ENCODE measurements at regions not wholly inside any gene's neighbourhood (a gene's known extent, or its start where the extent isn't known, plus 50 kb on each side); places are given as distances from the start of the nearest gene placed in this dataset.

DNA sequence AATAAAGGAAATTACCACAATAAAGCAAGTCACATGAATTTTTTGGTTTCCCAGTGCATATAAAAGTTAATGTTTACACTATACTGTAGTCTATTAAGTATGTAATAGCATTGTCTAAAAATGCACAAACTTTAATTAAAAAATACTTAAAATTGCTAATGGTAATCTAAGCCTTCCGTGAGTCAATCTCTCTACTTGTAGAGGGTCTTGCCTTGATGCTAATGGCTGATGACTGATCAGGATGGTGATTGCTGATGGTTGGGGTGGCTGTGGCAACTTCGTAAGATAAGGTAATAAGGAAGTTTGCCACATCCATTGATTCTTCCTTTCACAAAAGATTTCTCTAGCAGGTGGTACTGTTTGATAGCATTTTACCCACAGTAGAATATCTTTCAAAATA is 466.6 kb upstream of the PROX1 start:
- no peak overlapping the region for H3K4me3 ChIP-seq
- intact Hi-C loops (cut with DNase I; ENCODE audit: low total_unique reads): no loop called here
- no peak for DNase-seq
- no peak overlapping the region for H3K27ac ChIP-seq
- peaks cover 0 to 18% (median 11%) of the 10 kb centered on the region in 8 donors for H3K9me3 ChIP-seq
- peaks cover 0 to 9% (median 0%) of the 10 kb centered on the region in 7 donors for H3K27me3 ChIP-seq (replicated peaks in 1 of 7)
- H3K36me3 ChIP-seq: no peaks in the 10 kb centered on the region
- H3K4me1 ChIP-seq: no peaks in the 10 kb centered on the region
- WGBS, 5 donors: 79 to 88% (median 87%) methylated on average over 2 of the region's 2 CpGs
- TF ChIP-seq, protein P1, sequence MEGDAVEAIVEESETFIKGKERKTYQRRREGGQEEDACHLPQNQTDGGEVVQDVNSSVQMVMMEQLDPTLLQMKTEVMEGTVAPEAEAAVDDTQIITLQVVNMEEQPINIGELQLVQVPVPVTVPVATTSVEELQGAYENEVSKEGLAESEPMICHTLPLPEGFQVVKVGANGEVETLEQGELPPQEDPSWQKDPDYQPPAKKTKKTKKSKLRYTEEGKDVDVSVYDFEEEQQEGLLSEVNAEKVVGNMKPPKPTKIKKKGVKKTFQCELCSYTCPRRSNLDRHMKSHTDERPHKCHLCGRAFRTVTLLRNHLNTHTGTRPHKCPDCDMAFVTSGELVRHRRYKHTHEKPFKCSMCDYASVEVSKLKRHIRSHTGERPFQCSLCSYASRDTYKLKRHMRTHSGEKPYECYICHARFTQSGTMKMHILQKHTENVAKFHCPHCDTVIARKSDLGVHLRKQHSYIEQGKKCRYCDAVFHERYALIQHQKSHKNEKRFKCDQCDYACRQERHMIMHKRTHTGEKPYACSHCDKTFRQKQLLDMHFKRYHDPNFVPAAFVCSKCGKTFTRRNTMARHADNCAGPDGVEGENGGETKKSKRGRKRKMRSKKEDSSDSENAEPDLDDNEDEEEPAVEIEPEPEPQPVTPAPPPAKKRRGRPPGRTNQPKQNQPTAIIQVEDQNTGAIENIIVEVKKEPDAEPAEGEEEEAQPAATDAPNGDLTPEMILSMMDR (IDR thresholded peaks at IDR 0.05 in 8 of 11, conservative IDR thresholded peaks at IDR 0.05 in 3 of 11): no peak
- TF ChIP-seq POLR2AphosphoS5 (IDR thresholded peaks at IDR 0.05) (no peak), POLR2A (IDR thresholded peaks at IDR 0.05) (no peak)

DNA sequence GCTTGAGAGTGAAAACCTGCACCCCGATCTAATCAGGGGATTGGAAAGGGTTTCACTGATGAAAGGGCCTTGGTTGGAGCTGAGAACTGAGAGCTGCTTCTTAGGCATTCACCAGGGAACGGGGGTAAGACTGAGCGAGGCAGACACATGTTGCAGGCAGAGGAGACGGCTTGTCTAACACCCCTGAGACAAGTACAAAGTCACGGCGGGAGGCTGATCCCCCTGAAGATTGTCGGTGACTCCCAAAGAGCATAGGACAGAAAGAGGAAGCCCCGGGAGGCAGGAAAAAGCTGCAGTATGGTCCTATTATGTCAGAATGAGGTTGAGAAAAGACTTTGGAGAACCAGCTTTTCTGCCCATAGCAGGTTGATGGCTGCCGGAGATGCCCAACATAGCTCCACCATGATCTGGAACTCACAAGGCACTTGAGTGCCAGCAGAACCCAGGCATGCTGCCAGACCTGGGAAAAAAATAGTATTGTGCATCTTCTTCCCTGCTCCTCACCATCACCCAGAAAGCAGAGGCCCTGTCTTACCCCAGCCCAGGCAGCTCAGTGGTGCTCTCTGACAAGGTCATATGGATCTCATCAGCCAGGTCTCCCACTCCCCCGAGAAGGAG is 463.9 kb upstream of the PROX1 start:
- H3K4me1 ChIP-seq: no peaks in the 10 kb centered on the region
- TF ChIP-seq POLR2A (IDR thresholded peaks at IDR 0.05): no peak
- TF ChIP-seq POLR2AphosphoS5 (IDR thresholded peaks at IDR 0.05): no peak
- TF ChIP-seq, protein P1 (IDR thresholded peaks at IDR 0.05 in 8 of 11, conservative IDR thresholded peaks at IDR 0.05 in 3 of 11): no peak
- intact Hi-C loops (cut with DNase I; ENCODE audit: low total_unique reads): no loop called here
- no peak for DNase-seq
- H3K27ac ChIP-seq: no peak overlapping the region
- peaks cover 0 to 15% (median 9%) of the 10 kb centered on the region in 8 donors for H3K9me3 ChIP-seq
- no peaks in the 10 kb centered on the region for H3K36me3 ChIP-seq
- WGBS, 5 donors: 63 to 70% (median 64%) methylated on average over 10 of the region's 10 CpGs
- H3K27me3 ChIP-seq (replicated peaks in 1 of 7): peaks cover 0 to 9% (median 0%) of the 10 kb centered on the region in 7 donors
- H3K4me3 ChIP-seq: no peak overlapping the region

DNA sequence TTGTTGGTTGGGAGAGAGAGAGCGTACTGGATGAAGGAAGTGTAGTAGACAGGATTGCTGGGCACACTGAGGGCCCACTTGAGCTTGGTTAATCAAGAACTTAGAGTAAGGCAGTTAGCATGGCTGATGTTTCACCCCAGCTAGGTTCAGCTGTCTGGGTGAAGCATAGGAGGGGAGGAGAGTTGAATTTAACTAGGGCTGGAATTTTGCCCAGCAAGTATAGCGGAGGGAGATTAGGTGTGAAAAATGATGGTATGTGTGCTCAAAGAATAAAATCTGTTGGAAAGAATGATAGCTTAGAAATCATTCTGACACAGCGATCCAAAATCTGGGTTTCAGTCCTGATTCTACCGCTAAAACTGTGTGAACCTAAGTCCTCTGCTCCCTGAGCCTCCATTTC is 461.5 kb upstream of the PROX1 start:
- Histone ChIP-seq H3K9me3 (peaks cover 0 to 13% (median 8%) of the 10 kb centered on the region in 8 donors), H3K27me3 (replicated peaks in 1 of 7) (peaks cover 0 to 9% (median 0%) of the 10 kb centered on the region in 7 donors), H3K27ac (no peak overlapping the region), H3K36me3 (no peaks in the 10 kb centered on the region), H3K4me3 (no peak overlapping the region), H3K4me1 (no peaks in the 10 kb centered on the region)
- TF ChIP-seq POLR2AphosphoS5 (IDR thresholded peaks at IDR 0.05) (no peak), POLR2A (IDR thresholded peaks at IDR 0.05) (no peak)
- TF ChIP-seq, protein P1 (IDR thresholded peaks at IDR 0.05 in 8 of 11, conservative IDR thresholded peaks at IDR 0.05 in 3 of 11): no peak
- WGBS, 5 donors: 86 to 98% (median 93%) methylated on average over 4 of the region's 4 CpGs
- DNase-seq: no peak
- intact Hi-C loops (cut with DNase I; ENCODE audit: low total_unique reads): no loop called here

DNA sequence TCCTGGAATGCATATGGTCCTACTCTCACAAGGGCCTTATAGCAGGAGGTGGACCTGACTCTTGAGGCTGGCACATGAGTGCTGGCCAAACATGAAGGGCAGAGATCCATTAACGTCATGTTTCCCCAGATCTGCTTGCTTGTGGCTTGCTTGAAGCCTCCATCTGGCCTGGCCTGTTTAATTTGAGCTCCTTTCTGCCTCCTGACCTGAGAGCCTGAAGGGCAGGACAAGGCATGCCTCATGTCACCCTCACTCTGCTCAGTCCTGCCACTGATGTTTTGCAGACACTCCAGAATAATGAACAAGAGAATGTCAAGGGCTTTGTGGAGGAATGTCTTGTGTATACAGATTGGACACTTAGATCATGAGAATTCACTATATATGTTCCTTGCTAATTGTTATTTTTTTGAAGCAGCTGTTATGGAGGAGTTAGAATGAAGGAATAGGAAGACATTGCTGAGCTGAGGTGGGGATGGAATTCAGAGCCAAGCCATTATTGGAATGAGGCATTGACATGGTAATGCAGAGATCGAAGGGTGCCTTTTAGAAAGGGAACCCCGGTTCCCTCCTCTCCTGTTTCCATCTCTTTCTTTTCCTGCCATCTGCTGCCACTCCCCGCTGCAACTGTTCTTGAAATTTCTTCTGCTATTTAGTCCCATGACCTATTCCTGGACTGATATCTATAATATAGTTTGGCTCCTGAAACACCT is 457.0 kb upstream of the PROX1 start:
- H3K4me3 ChIP-seq: no peak overlapping the region
- TF ChIP-seq POLR2A (IDR thresholded peaks at IDR 0.05) (no peak), POLR2AphosphoS5 (IDR thresholded peaks at IDR 0.05) (no peak)
- TF ChIP-seq, protein P1 (IDR thresholded peaks at IDR 0.05 in 8 of 11, conservative IDR thresholded peaks at IDR 0.05 in 3 of 11): no peak
- H3K4me1 ChIP-seq: no peaks in the 10 kb centered on the region
- no peaks in the 10 kb centered on the region for H3K9me3 ChIP-seq
- no peak for DNase-seq
- H3K27me3 ChIP-seq (replicated peaks in 1 of 7): no peaks in the 10 kb centered on the region
- no peaks in the 10 kb centered on the region for H3K36me3 ChIP-seq
- WGBS, 5 donors: 71 to 87% (median 74%) methylated on average over 4 of the region's 4 CpGs
- intact Hi-C loops (cut with DNase I; ENCODE audit: low total_unique reads): no loop called here
- no peak overlapping the region for H3K27ac ChIP-seq
